ENCODE measurements at regions not wholly inside any gene's neighbourhood (a gene's known extent, or its start where the extent isn't known, plus 50 kb on each side); places are given as distances from the start of the nearest gene placed in this dataset.

- Histone ChIP-seq H3K27ac (ENCODE audit: low read depth, low read length, poor library complexity, severe bottlenecking) (no peak overlapping the region), H3K36me3 (ENCODE audit: insufficient read depth, low read length, poor library complexity, severe bottlenecking) (no peaks in the 10 kb centered on the region), H3K9me3 (ENCODE audit: low read depth, low read length, poor library complexity, severe bottlenecking) (no peaks in the 10 kb centered on the region), H3K27me3 (replicated peaks; ENCODE audit: insufficient read depth, low read depth, low read length, poor library complexity) (no peaks in the 10 kb centered on the region), H3K4me3 (ENCODE audit: low read depth, low read length, poor library complexity, severe bottlenecking) (no peak overlapping the region), H3K4me1 (ENCODE audit: insufficient read depth, low read length, poor library complexity, severe bottlenecking) (no peaks in the 10 kb centered on the region)
- intact Hi-C loops (cut with micrococcal nuclease; ENCODE audit: unreplicated experiment): no loop called here
- ChIA-PET POLR2A (ENCODE audit: low non-redundant PET) (no interaction called here), CTCF (no interaction called here)
- BruUV-seq (replicated peaks): no TSS peak
- no peak for DNase-seq (ENCODE audit: low spot score)
- TF ChIP-seq, protein P1, sequence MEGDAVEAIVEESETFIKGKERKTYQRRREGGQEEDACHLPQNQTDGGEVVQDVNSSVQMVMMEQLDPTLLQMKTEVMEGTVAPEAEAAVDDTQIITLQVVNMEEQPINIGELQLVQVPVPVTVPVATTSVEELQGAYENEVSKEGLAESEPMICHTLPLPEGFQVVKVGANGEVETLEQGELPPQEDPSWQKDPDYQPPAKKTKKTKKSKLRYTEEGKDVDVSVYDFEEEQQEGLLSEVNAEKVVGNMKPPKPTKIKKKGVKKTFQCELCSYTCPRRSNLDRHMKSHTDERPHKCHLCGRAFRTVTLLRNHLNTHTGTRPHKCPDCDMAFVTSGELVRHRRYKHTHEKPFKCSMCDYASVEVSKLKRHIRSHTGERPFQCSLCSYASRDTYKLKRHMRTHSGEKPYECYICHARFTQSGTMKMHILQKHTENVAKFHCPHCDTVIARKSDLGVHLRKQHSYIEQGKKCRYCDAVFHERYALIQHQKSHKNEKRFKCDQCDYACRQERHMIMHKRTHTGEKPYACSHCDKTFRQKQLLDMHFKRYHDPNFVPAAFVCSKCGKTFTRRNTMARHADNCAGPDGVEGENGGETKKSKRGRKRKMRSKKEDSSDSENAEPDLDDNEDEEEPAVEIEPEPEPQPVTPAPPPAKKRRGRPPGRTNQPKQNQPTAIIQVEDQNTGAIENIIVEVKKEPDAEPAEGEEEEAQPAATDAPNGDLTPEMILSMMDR (conservative IDR thresholded peaks at IDR 0.05; ENCODE audit: low read depth, low read length): no peak
- no peak for TF ChIP-seq EZH2 (IDR thresholded peaks at IDR 0.05; ENCODE audit: borderline replicate concordance, low read depth, low read length, poor library complexity, severe bottlenecking)
Observed at GRCh38 chr11:23590596-23591308, 730.5 kb upstream of the CCDC179 start.

DNA sequence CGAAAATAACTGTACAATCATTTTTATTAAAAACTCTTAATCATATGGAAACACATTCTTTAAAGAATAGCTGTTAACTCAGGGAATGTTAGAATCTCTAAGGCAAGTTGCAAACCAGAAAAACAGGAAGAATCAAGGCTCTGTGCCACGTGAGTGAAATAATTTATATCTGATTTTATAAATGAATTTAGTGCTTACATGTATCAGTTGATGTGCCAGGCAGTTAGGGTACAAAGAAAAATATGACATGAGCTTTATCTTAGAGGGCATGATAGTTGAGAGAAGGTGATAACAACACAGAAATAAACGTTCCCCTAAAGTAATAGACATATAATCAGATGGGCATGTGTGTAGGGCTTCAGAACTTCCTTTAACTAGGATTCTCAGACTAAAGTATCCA lies 734.5 kb upstream of the CCDC179 start:
- POLR2A ChIA-PET (ENCODE audit: low non-redundant PET): no interaction called here
- no peak overlapping the region for H3K4me3 ChIP-seq (ENCODE audit: low read depth, low read length, poor library complexity, severe bottlenecking)

GRCh38 chr11:23604966-23605365 lies 744.7 kb upstream of the CCDC179 start:
- Histone ChIP-seq H3K4me3 (ENCODE audit: low read depth, low read length, poor library complexity, severe bottlenecking) (no peak overlapping the region), H3K4me1 (ENCODE audit: insufficient read depth, low read length, poor library complexity, severe bottlenecking) (no peaks in the 10 kb centered on the region), H3K27ac (ENCODE audit: low read depth, low read length, poor library complexity, severe bottlenecking) (no peak overlapping the region), H3K9me3 (ENCODE audit: low read depth, low read length, poor library complexity, severe bottlenecking) (no peaks in the 10 kb centered on the region), H3K27me3 (replicated peaks; ENCODE audit: insufficient read depth, low read depth, low read length, poor library complexity) (no peaks in the 10 kb centered on the region), H3K36me3 (ENCODE audit: insufficient read depth, low read length, poor library complexity, severe bottlenecking) (no peaks in the 10 kb centered on the region)
- no TSS peak for BruUV-seq (replicated peaks)
- ChIA-PET CTCF (no interaction called here), POLR2A (ENCODE audit: low non-redundant PET) (no interaction called here)
- DNase-seq (ENCODE audit: low spot score): no peak
- TF ChIP-seq EZH2 (IDR thresholded peaks at IDR 0.05; ENCODE audit: borderline replicate concordance, low read depth, low read length, poor library complexity, severe bottlenecking): no peak
- TF ChIP-seq, protein P1 (conservative IDR thresholded peaks at IDR 0.05; ENCODE audit: low read depth, low read length): no peak
- intact Hi-C loops (cut with micrococcal nuclease; ENCODE audit: unreplicated experiment): no loop called here

More for the DNA sequence above, 734.5 kb upstream of the CCDC179 start:
- no peaks in the 10 kb centered on the region for H3K9me3 ChIP-seq (ENCODE audit: low read depth, low read length, poor library complexity, severe bottlenecking)
- no peaks in the 10 kb centered on the region for H3K4me1 ChIP-seq (ENCODE audit: insufficient read depth, low read length, poor library complexity, severe bottlenecking)
- CTCF ChIA-PET: no interaction called here
- intact Hi-C loops (cut with micrococcal nuclease; ENCODE audit: unreplicated experiment): no loop called here
- no peaks in the 10 kb centered on the region for H3K36me3 ChIP-seq (ENCODE audit: insufficient read depth, low read length, poor library complexity, severe bottlenecking)
- H3K27me3 ChIP-seq (replicated peaks; ENCODE audit: insufficient read depth, low read depth, low read length, poor library complexity): no peaks in the 10 kb centered on the region
- no TSS peak for BruUV-seq (replicated peaks)
- no peak overlapping the region for H3K27ac ChIP-seq (ENCODE audit: low read depth, low read length, poor library complexity, severe bottlenecking)
- no peak for TF ChIP-seq EZH2 (IDR thresholded peaks at IDR 0.05; ENCODE audit: borderline replicate concordance, low read depth, low read length, poor library complexity, severe bottlenecking)
- TF ChIP-seq, protein P1 (conservative IDR thresholded peaks at IDR 0.05; ENCODE audit: low read depth, low read length): no peak
- DNase-seq (ENCODE audit: low spot score): no peak
